Trophoblast cell (in vitro differentiated cells and primary cell): ENCODE measurements at regions not wholly inside any gene's neighbourhood (a gene's known extent, or its start where the extent isn't known, plus 50 kb on each side); places are given as distances from the start of the nearest gene placed in this dataset.

ENCODE experiments used
- DNase-seq, 2 donors: peaks; one replicate each; pipeline ENCODE4 v3.0.0-alpha.2; 2016
- H2AFZ ChIP-seq: 2 replicates; pipeline ENCODE4 v1.6.1; 2013; ENCODE audit warnings: low read length, moderate library complexity, mild to moderate bottlenecking; ENCODE audit not compliant: insufficient read depth, poor library complexity
- H2AK5ac ChIP-seq: 2 replicates; pipeline ENCODE4 v1.6.1; 2013; ENCODE audit warnings: mild to moderate bottlenecking, low read length
- H2BK120ac ChIP-seq: 2 replicates; pipeline ENCODE4 v1.6.1; 2013; ENCODE audit warnings: low read length, mild to moderate bottlenecking, moderate library complexity; ENCODE audit not compliant: insufficient read depth, poor library complexity
- H2BK12ac ChIP-seq: 2 replicates; pipeline ENCODE4 v1.6.1; 2013; ENCODE audit warnings: mild to moderate bottlenecking, low read length, moderate library complexity
- H2BK5ac ChIP-seq: 2 replicates; pipeline ENCODE4 v1.6.1; 2013; ENCODE audit warnings: low read length, low read depth, moderate library complexity, mild to moderate bottlenecking; ENCODE audit not compliant: poor library complexity
- H3K14ac ChIP-seq: 2 replicates; pipeline ENCODE4 v1.6.1; 2013; ENCODE audit warnings: mild to moderate bottlenecking, low read length
- H3K18ac ChIP-seq: 2 replicates; pipeline ENCODE4 v1.6.1; 2013; ENCODE audit warnings: mild to moderate bottlenecking, low read length
- H3K23ac ChIP-seq: 2 replicates; pipeline ENCODE4 v1.6.1; 2013; ENCODE audit warnings: low read length
- H3K27ac ChIP-seq: 2 replicates; pipeline ENCODE4 v1.5.1; 2013; ENCODE audit warnings: low read depth, mild to moderate bottlenecking, inconsistent platforms, low read length, moderate library complexity
- H3K27me3 ChIP-seq: 2 replicates; pipeline ENCODE4 v1.6.1; 2013; ENCODE audit warnings: inconsistent platforms, mild to moderate bottlenecking, low read length, moderate library complexity; ENCODE audit not compliant: insufficient read depth
- H3K36me3 ChIP-seq, 2 experiments: 1 replicate in 1 of 2; 2 replicates in 1 of 2; pipeline ENCODE4 v1.6.1; 2013; ENCODE audit warnings: low read length in 2 of 2, mild to moderate bottlenecking in 2 of 2, moderate library complexity in 1 of 2; ENCODE audit not compliant: insufficient read depth in 2 of 2, control insufficient read depth in 1 of 2
- H3K4ac ChIP-seq: 2 replicates; pipeline ENCODE4 v1.6.1; 2013; ENCODE audit warnings: low read depth, mild to moderate bottlenecking, low read length, moderate library complexity
- H3K4me1 ChIP-seq, 2 experiments: 1 replicate in 1 of 2; 2 replicates in 1 of 2; pipeline ENCODE4 v1.6.1; 2013; ENCODE audit warnings: low read length in 2 of 2, mild to moderate bottlenecking in 2 of 2, moderate library complexity in 1 of 2; ENCODE audit not compliant: insufficient read depth in 2 of 2, control insufficient read depth in 1 of 2
- H3K4me2 ChIP-seq: 2 replicates; pipeline ENCODE4 v1.6.1; 2013; ENCODE audit warnings: inconsistent platforms, mild to moderate bottlenecking, low read length, moderate library complexity
- H3K4me3 ChIP-seq: 2 replicates; pipeline ENCODE4 v1.5.1; 2013; ENCODE audit warnings: mild to moderate bottlenecking, low read depth, low read length, inconsistent platforms
- H3K79me1 ChIP-seq: one replicate; pipeline ENCODE4 v1.6.1; 2013; ENCODE audit warnings: low read length
- H3K79me2 ChIP-seq: 2 replicates; pipeline ENCODE4 v1.6.1; 2013; ENCODE audit warnings: low read length, mild to moderate bottlenecking; ENCODE audit not compliant: control insufficient read depth, insufficient read depth, poor library complexity
- H3K9ac ChIP-seq: 2 replicates; pipeline ENCODE4 v1.6.1; 2013; ENCODE audit warnings: mild to moderate bottlenecking, low read length
- H3K9me3 ChIP-seq: 2 replicates; pipeline ENCODE4 v1.6.1; 2013; ENCODE audit warnings: low read depth, mild to moderate bottlenecking, control low read depth, inconsistent platforms, low read length; ENCODE audit not compliant: insufficient read depth
- H4K12ac ChIP-seq: 2 replicates; pipeline ENCODE4 v1.6.1; 2013; ENCODE audit warnings: low read depth, mild to moderate bottlenecking, low read length, moderate library complexity
- H4K8ac ChIP-seq: 2 replicates; pipeline ENCODE4 v1.6.1; 2013; ENCODE audit warnings: low read depth, mild to moderate bottlenecking, low read length, moderate library complexity
- H4K91ac ChIP-seq: one replicate; pipeline ENCODE4 v1.6.1; 2013; ENCODE audit warnings: low read depth, mild to moderate bottlenecking, low read length, moderate library complexity
- WGBS: extraction: QIAGEN DNeasy Blood & Tissue Kit; methylation state at CpG from one replicate; pipeline ENCODE4 v1.1.7; 2013; ENCODE audit warnings: missing lambda C conversion rate; ENCODE audit not compliant: insufficient read length, insufficient coverage; ENCODE audit errors: extremely low coverage; 5-methylcytosine and 5-hydroxymethylcytosine counted together

DNA sequence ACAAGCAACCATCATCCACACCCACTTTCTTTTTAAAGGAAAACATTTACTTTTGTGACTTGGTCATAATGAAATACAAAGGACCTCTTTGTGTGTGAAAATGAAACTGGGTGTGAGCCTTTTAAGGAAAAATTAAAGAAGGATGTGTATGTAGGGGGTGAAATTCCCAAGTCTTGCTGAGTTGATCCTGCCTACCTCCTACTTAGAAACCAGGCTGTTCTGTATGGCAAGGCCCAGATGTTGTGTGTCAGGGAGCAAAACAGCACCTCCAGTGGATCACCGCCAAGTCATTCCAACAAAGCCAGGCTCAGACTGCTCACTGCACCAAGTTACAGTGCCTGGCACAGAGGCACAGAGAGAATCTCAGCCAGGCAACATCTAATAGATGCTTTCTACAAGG is 198.5 kb upstream of the FBN2 start:
- Histone ChIP-seq H3K14ac (no peak overlapping the region), H3K79me2 (no peaks in the 10 kb centered on the region), H4K91ac (no peak overlapping the region), H3K23ac (no peak overlapping the region), H3K4me3 (no peak overlapping the region), H3K27ac (no peak overlapping the region), H3K18ac (no peak overlapping the region), H3K79me1 (no peaks in the 10 kb centered on the region), H3K4me2 (no peak overlapping the region), H3K9ac (no peak overlapping the region), H3K9me3 (no peaks in the 10 kb centered on the region), H4K12ac (no peak overlapping the region), H2AFZ (no peak overlapping the region), H3K4ac (no peak overlapping the region), H2BK5ac (no peak overlapping the region), H3K27me3 (no peaks in the 10 kb centered on the region), H3K4me1 (no peaks in the 10 kb centered on the region), H2BK12ac (no peak overlapping the region), H4K8ac (no peak overlapping the region), H2AK5ac (no peak overlapping the region), H3K36me3 (no peaks in the 10 kb centered on the region), H2BK120ac (no peak overlapping the region)
- no peak for DNase-seq
- no CpG with 5 or more reads among the region's 1 CpG for WGBS

DNA sequence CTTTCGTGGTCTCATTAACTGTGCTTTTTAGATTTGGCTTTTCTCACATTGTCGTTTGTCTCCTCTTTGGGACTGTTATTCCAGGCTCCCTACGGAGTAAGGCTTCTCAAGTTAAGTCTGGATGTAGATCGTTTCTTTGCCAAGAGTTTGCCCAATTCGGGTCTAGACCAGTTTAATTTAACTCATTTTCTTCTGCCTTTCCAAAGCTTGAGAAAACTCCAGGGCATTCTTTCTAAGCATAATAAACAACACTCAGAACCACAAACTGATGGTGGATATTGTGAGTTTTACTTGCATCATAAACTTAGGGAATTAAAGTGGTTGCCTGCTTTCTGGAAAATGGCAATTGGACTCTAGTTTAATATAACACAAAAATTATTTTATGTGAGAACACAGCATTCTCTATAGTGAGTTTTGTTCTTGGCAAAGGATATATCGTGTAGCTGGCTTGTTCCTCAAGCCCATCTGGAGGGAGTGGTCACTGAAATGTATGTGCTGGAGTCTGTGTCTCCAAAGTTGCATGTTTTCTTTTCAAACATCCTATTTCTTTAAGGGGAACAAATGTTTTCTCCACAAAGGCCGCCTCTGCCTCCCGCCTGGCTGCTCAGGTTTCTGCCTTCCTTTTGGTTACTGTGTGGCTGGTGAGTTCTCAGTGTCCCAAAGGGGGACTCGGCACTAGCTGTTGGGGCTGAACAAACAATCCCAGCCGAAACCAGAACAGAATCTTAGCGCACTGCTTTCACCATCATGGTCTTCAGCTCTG is 211.3 kb upstream of the FBN2 start:
- H3K23ac ChIP-seq: no peak overlapping the region
- H4K91ac ChIP-seq: no peak overlapping the region
- H3K18ac ChIP-seq: no peak overlapping the region
- no peaks in the 10 kb centered on the region for H3K79me2 ChIP-seq
- peaks cover 2% of the 10 kb centered on the region for H3K79me1 ChIP-seq
- WGBS: no CpG with 5 or more reads among the region's 11 CpGs
- no peak overlapping the region for H2AK5ac ChIP-seq
- H3K9me3 ChIP-seq: no peaks in the 10 kb centered on the region
- H3K4me1 ChIP-seq: peaks cover 0 to 6% of the 10 kb centered on the region in 2 experiments
- H3K4me3 ChIP-seq: no peak overlapping the region
- no peak overlapping the region for H3K9ac ChIP-seq
- H3K36me3 ChIP-seq: no peaks in the 10 kb centered on the region
- H3K4me2 ChIP-seq: no peak overlapping the region
- no peak overlapping the region for H2BK120ac ChIP-seq
- no peak overlapping the region for H4K8ac ChIP-seq
- H3K4ac ChIP-seq: no peak overlapping the region
- H2BK5ac ChIP-seq: no peak overlapping the region
- H3K27ac ChIP-seq: no peak overlapping the region
- no peak overlapping the region for H3K14ac ChIP-seq
- no peak overlapping the region for H2AFZ ChIP-seq
- H3K27me3 ChIP-seq: no peaks in the 10 kb centered on the region
- DNase-seq: no peak
- no peak overlapping the region for H2BK12ac ChIP-seq
- H4K12ac ChIP-seq: no peak overlapping the region

DNA sequence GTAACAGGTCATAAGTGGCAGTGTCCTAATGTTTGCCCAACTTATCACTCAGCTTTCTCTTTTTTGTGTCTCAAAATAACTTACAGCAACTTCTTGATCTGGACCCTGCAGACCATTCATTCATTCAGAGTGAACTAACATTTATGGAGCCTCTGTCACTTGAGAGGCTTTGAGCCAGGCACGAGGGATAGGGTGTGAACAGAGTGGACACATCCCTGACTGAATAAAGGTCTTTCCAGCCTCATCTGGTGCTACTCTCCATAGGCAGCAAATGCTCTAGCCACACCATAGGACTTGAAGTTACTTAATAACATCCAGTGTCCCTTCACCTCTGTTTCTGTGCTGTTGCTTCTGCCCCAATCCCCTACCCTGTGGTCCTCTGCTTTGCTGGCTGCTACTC is 212.1 kb upstream of the FBN2 start:
- Histone ChIP-seq H4K12ac (no peak overlapping the region), H3K4me1 (peaks cover 0 to 6% of the 10 kb centered on the region in 2 experiments), H3K23ac (no peak overlapping the region), H3K4me2 (no peak overlapping the region), H3K79me2 (no peaks in the 10 kb centered on the region), H2BK12ac (no peak overlapping the region), H3K4me3 (no peak overlapping the region), H4K8ac (no peak overlapping the region), H2BK120ac (no peak overlapping the region), H2AK5ac (no peak overlapping the region), H2AFZ (no peak overlapping the region), H3K14ac (no peak overlapping the region), H3K4ac (no peak overlapping the region), H3K18ac (no peak overlapping the region), H2BK5ac (no peak overlapping the region), H3K9ac (no peak overlapping the region), H4K91ac (no peak overlapping the region), H3K79me1 (peaks cover 2% of the 10 kb centered on the region), H3K9me3 (no peaks in the 10 kb centered on the region), H3K36me3 (no peaks in the 10 kb centered on the region), H3K27ac (no peak overlapping the region), H3K27me3 (no peaks in the 10 kb centered on the region)
- WGBS: no CpG with 5 or more reads among the region's 1 CpG
- no peak for DNase-seq

DNA sequence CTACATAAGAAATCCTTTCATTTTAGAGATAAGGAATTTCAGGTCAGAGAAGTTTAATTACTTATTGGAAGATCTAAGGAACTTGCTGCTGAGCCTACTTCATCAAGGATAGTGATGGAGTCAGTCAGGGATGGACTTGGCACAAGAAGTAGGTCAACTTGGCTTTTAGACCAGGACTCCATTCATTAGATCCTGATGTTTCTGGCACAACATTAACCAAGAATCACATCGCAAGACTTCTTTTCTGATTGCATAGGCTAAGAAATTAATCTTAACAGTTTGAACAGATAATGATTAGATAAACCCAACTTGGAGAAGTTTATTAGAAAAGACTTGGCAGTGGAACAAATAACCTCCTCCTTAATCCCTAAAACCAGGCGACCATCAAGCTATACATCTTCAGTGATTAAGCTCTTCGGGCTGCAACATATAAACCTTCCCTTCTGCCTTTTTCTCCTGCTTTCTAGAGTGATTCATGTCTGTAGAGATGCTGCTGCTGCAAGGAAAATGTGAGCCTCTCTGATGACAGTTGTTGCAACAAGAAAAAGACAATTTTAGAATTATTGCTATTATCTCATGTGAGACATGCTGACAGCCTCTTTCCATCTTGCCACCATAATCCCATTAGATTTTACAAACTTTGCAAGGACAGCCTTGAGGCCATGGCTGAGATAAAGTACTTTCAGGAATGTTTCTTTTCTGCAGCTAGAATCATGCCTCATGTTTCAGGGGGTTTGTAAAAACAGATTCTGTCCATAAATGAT is 207.9 kb upstream of the SLC27A6 start:
- H3K14ac ChIP-seq: no peak overlapping the region
- H3K18ac ChIP-seq: no peak overlapping the region
- no peaks in the 10 kb centered on the region for H3K79me1 ChIP-seq
- H4K91ac ChIP-seq: no peak overlapping the region
- no peak overlapping the region for H3K4me2 ChIP-seq
- H3K27ac ChIP-seq: no peak overlapping the region
- H4K8ac ChIP-seq: no peak overlapping the region
- H3K4ac ChIP-seq: no peak overlapping the region
- H3K27me3 ChIP-seq: no peaks in the 10 kb centered on the region
- no peak overlapping the region for H2AFZ ChIP-seq
- H4K12ac ChIP-seq: no peak overlapping the region
- no peak overlapping the region for H3K4me3 ChIP-seq
- H2BK120ac ChIP-seq: no peak overlapping the region
- H3K9ac ChIP-seq: no peak overlapping the region
- no peak overlapping the region for H2AK5ac ChIP-seq
- H2BK12ac ChIP-seq: no peak overlapping the region
- H3K23ac ChIP-seq: no peak overlapping the region
- no peak overlapping the region for H2BK5ac ChIP-seq
- no peak for DNase-seq
- no peaks in the 10 kb centered on the region for H3K9me3 ChIP-seq
- no peaks in the 10 kb centered on the region for H3K79me2 ChIP-seq
- H3K4me1 ChIP-seq: peaks cover 2 to 3% of the 10 kb centered on the region in 2 experiments
- WGBS: no CpG with 5 or more reads among the region's 3 CpGs
- no peaks in the 10 kb centered on the region for H3K36me3 ChIP-seq
